Superior temporal gyrus (tissue), 1 donor: ENCODE measurements at regions not wholly inside any gene's neighbourhood (a gene's known extent, or its start where the extent isn't known, plus 50 kb on each side); places are given as distances from the start of the nearest gene placed in this dataset.
"Not testable (repeated sequence)": the region's sequence is repeated elsewhere in the genome, so short reads cannot be mapped to it uniquely, and the experiment has no call there.

Experiments used
- DNase-seq: peaks from one replicate; pipeline ENCODE4 v3.0.0-alpha.2; 2016; ENCODE audit errors: extremely low spot score

GRCh38 chr4:18777190-18777930 lies 755.8 kb upstream of the LCORL start:
- no peak for DNase-seq

GRCh38 chr4:18767921-18768320 lies 746.4 kb upstream of the LCORL start:
- no peak for DNase-seq

DNA sequence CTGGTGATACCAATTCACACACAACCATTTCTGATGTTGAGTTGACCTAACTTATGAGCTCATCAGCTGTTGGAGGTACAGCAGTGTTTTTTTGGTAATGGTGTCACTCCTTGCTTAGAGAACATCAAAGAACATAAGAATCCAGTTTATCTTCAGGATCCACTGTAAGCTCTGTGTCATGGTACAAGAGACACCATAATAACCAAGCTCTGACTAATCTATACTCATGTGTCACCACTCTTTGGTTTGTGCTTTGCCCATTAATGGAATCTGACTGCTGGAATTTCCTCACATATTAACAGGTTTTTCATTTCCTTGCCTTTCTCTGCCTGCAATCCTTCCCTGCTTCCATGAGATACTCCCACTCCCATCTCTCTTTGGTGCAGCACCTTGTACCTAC lies 735.1 kb upstream of the LCORL start:
- DNase-seq, result no peak

DNA sequence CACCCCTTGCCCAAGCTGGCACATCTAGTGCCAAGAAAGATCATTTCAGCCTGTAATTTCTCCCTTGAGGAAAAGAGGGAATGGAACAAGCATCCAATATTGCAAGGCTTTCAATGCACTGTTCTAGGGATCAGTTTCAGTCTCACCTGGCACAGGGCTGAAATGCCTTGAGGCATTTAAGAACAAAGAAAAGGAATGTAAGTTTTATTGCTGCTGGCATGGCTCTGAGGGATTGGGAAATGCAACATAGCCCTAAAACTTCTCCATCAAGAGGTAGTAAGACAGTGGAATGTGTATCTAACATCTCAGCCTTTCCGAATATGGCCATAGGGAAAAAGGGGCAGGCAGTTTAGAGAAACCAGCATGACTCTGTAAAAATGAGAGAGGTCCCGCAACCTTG lies 732.6 kb upstream of the LCORL start:
- no peak for DNase-seq

GRCh38 chr4:18751083-18751482 lies 729.5 kb upstream of the LCORL start:
- no peak for DNase-seq

DNA sequence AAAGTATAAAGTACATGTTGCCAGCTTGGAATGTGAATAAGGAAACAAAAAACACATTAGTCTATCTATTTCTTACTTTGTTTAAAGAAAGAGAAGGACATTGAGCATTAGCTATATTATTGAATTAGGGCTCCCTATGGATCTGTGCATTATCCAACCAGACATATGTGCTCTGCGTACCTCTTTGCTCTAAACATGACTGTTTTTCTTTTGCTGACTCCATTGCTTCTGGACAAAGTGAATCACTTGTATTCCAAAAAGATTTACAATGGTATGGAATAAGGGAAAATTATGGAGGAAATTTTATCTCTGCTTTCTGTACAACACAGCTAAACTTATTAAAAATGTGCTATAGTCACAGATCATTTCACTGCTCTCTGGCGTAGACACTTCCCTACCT lies 727.8 kb upstream of the LCORL start:
- no peak for DNase-seq

GRCh38 chr4:18736551-18736950 lies 715.0 kb upstream of the LCORL start:
- no peak for DNase-seq

DNA sequence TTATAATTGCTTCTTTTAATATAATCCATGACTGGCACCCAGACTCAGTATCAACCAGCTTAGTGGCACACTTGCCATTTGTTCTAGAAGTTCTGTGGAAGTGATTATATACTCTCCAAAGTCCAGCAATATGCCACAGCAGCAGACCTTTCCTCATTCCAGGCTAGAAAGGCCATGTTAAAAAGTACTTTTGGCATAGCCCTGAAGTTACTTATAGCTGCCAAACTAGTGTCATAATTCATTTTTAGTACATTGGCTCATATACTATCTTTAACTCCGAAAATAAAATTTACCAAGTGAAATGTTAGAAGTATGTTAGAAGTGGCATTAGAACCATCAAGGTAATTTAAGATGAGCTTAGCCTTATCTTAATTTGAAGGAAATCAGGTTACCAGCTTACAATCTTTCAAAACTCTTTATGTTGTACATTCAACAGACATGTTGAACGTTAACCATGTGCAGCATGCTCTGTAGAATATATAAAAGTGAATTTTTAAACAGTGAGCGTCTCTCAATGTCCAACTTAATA lies 714.2 kb upstream of the LCORL start:
- no peak for DNase-seq

- no peak for DNase-seq
These were observed 712.9 kb upstream of the LCORL start for GRCh38 chr4:18734405-18734804.

DNA sequence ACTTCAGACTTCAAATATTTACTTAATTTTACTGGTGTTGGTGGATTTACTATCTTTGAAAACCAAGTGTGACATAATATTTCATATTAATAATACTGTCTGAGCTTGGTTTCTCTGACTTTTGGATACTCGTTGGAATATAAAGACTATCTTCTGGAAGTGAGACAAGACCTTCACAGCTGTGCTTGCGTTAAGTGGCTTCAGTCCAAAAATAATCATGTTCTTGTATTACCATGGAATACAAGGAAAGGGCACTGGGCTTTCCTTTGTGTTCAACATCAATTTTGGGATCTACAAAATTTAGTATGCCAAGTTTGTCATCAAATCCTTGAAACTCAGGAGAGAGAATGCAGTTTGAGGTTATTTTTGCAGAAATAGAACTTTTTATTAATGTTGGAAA lies 712.4 kb upstream of the LCORL start:
- DNase-seq, result no peak

DNA sequence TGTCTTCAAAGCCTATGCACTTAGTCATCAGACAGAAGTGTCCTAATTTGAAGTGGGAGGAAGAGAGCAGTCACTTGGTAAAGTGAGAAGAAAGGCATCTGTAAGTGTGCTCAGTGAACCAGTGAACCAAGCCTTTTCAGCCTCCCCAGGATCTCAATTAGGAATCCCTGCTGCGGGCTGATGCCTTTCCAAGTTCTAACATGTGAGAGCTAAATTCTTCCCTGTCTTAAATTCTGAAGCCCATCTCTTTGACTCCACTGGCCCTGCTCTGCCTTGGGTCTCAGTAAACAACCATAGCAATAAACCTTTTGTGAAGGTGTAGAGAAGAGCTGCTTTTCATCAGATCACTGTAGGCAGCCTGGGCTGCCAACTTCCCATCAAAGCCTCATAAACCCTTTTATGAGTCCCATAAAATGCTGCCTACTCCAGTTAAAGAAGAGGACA lies 701.2 kb upstream of the LCORL start:
- no peak for DNase-seq

GRCh38 chr4:18698119-18698883 lies 676.7 kb upstream of the LCORL start:
- DNase-seq, result no peak

GRCh38 chr4:18695733-18696527 lies 674.4 kb upstream of the LCORL start:
- no peak for DNase-seq

DNA sequence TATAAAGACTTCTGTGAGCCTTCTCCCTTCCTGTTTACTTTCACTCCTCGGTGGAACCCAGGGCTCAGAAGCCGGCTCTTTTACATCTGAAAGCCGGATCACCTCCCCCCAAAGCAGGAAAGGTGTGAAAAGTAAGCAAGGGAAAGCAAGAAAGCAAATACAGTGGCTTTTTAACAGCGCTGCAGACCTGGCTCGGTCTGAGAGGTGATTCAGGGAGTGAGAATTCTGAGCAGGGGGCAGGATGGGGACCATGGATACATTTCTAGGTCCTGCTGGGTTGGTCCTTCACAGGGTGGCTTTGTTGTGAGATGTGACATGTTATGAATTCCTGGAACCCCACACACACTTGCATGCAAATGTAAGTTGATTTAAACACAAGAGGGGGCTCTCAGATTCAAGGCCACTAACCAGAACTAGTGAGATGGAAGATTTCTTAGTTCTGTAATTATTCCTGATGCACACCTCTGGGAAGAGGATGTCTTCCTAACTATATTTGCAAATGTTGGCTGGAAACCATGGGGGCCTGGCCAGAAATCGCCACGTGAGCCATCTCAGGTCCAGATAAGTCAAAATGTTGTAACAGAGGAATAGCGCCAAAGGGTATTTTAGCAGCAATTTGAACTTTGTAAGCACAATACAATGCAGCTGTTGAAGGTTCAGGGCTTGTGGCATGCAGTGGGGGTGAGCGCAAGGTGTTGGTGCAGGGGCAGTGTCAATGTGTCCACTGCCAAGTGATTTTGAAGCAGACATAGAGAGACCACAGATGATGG lies 670.1 kb upstream of the LCORL start:
- DNase-seq, result no peak

DNA sequence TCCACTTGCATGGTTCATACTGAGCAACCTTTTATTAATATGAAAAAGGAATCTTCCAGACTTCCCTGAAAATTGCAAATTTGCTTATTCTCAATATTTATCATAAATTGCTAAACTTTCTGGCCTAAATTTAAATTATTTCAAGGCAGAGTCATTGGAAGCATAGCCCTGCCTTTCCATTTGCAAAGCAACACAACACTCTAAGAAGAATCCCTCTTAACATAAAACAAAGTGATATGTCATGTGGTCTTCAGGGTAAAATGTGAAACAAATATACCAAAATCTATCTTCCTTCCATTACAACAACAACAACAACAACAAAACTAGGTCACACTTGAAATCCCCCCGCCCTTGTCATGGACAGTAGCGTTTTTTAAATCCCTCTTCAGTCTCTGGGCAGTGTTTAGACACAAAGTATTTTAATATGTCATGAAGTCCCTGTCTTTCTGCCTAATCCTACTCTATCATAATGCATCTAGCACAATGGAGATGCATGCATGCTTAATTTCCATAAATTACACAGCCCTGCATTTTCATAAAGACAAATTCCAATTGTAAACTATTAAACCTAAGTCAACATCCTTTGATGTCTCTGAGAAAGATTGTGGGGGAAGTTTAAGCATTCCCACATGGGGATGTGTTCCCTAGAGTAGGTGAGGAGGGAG lies 668.9 kb upstream of the LCORL start:
- DNase-seq, result peak; percentile 16

DNA sequence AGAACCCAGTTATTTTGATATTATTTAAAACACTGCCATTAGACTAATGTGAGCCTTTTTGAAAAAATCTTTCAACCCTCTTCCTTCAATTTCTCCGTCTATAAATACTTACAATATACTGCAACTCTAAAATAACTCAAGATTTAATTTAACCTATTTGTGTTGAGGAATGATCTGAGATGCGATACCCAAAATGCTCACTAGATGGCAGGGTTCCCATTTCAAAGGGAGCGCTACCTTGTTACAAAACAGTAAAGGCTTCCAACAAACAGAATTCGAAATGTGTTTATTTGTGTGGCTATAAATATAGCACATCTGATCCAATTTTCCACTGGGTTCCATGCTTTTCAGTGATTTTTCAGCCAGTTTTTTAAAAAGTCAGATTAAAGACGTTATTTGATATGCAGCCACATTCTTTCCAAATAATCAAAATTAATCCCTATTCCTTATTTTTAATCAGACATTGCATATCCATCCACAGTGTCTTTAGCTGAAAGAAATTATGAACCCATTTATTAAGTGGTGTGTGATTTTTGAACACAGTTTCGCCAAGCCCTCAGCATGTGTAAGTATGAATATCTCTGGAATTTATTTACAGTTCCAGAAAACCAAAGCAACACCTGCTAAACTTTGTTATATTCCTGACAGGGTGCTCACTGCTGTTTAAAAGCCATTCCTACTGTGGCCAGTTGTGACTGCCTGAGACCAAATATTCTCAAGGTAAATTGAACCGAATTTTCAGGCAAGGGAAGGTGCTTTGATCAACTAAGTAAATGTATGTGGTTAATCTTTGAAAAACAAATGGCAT lies 668.0 kb upstream of the LCORL start:
- peak; percentile 93 for DNase-seq

DNA sequence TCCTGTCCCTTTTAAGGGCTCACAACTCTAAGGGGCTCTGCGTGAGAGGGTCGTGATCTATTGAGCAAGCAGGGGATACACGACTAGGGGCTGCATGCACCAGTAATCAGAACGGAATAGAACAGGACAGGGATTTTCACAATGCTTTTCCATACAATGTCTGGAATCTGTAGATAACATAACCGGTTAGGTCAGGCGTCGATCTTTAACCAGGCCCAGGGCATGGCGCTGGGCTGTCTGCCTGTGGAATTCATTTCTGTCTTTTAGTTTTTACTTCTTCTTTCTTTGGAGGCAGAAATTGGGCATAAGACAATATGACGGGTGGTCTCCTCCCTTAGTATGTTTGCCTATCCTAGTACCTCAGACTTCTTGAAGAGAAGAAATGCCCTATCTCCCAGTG lies 666.8 kb upstream of the LCORL start:
- not testable (repeated sequence) for DNase-seq

- DNase-seq, result no peak
These were observed 664.9 kb upstream of the LCORL start for GRCh38 chr4:18686338-18687037.

GRCh38 chr4:18684932-18685331 lies 663.4 kb upstream of the LCORL start:
- no peak for DNase-seq
